ENCODE measurements at regions not wholly inside any gene's neighbourhood (a gene's known extent, or its start where the extent isn't known, plus 50 kb on each side); places are given as distances from the start of the nearest gene placed in this dataset.

DNA sequence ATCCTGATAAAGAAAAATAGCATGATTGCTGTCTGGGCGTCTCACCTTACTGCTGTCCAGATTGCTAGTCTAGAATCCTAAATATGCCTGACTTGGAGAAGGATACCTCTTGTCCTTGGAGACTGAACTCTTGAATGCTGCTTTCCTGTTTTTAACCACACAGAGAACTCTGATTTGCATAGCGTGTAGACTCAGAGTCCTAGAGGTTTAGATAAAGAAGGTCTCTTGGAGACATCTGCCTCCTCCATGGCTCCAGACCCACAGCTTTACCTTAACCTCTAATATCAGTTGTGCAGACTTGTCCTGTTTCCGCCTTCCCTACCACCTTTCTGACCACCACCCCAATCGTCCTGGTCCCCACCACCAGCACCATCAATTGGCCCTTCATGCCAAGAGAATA lies 292.6 kb upstream of the CYRIA start:
- TF ChIP-seq, protein P1, sequence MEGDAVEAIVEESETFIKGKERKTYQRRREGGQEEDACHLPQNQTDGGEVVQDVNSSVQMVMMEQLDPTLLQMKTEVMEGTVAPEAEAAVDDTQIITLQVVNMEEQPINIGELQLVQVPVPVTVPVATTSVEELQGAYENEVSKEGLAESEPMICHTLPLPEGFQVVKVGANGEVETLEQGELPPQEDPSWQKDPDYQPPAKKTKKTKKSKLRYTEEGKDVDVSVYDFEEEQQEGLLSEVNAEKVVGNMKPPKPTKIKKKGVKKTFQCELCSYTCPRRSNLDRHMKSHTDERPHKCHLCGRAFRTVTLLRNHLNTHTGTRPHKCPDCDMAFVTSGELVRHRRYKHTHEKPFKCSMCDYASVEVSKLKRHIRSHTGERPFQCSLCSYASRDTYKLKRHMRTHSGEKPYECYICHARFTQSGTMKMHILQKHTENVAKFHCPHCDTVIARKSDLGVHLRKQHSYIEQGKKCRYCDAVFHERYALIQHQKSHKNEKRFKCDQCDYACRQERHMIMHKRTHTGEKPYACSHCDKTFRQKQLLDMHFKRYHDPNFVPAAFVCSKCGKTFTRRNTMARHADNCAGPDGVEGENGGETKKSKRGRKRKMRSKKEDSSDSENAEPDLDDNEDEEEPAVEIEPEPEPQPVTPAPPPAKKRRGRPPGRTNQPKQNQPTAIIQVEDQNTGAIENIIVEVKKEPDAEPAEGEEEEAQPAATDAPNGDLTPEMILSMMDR (IDR thresholded peaks at IDR 0.05): no peak
- TF ChIP-seq POLR2AphosphoS5 (IDR thresholded peaks at IDR 0.05): no peak
- no peak for TF ChIP-seq POLR2A (IDR thresholded peaks at IDR 0.05)
- no peak for TF ChIP-seq EP300 (IDR thresholded peaks at IDR 0.05)

Data from sigmoid colon (tissue), 4 donors.